K562 (cell line): ENCODE measurements at regions not wholly inside any gene's neighbourhood (a gene's known extent, or its start where the extent isn't known, plus 50 kb on each side); places are given as distances from the start of the nearest gene placed in this dataset.

ENCODE experiments used
- ATAC-seq: fragments of 200-7000 bp; cut with Tn5 transposase; 3 replicates; pipeline ENCODE4 v1.9.1; 2020; ENCODE audit warnings: moderate library complexity
- BruUV-seq: library from RNA; stranded (reverse); fragments of 400-500 nt; replicated peaks from 2 replicates; lab custom pipeline; 2021; lab: Mats Ljungman, UMichigan
- CTCF ChIA-PET: fragments of 300-600 bp; formaldehyde crosslinking; extraction: SDS; loops from one replicate; lab custom pipeline; 2021; ENCODE audit warnings: low intra/inter-chr PET ratio; lab: Yijun Ruan, JAX
- POLR2A ChIA-PET: fragments of 300-600, 350-650 bp; sonication (Branson Sonifier 250); formaldehyde crosslinking; extraction: SDS; loops from one replicate; lab custom pipeline; 2021; ENCODE audit warnings: antibody characterized with exemption, inconsistent platforms; lab: Yijun Ruan, JAX
- DNase-seq, 4 experiments: peaks; one replicate each; pipeline versions ENCODE4 v3.0.0 to v3.0.0-alpha.2; 2011 to 2018; ENCODE audit warnings: low spot score in 3 of 4, mixed read lengths in 3 of 4; ENCODE audit errors: extremely low read depth in 1 of 4
- FAIRE-seq: peaks from 2 replicates; lab custom pipeline; 2011; peaks lifted over from hg19 to GRCh38; lab: Jason Lieb, UNC
- H2AFZ ChIP-seq: 2 replicates; pipeline ENCODE4 v1.6.0; 2011; ENCODE audit warnings: low read depth, low read length, control low read depth, inconsistent platforms
- H3K27ac ChIP-seq: fragments of 200-600 bp; 3 replicates; pipeline ENCODE4 v1.8.0; 2011; ENCODE audit warnings: low read depth, mild to moderate bottlenecking, control low read depth, inconsistent platforms, low read length, moderate library complexity, mixed read lengths; ENCODE audit errors: extremely low read depth
- H3K27me3 ChIP-seq, 2 experiments: fragments of 300-600 bp in 1 of 2; 2 replicates in 1 of 2; 3 replicates in 1 of 2; pipeline versions ENCODE4 v1.6.0 to v1.8.0; 2011; ENCODE audit warnings: inconsistent platforms in 2 of 2, low read length in 2 of 2, mild to moderate bottlenecking in 1 of 2, mixed read lengths in 1 of 2, moderate library complexity in 1 of 2; ENCODE audit not compliant: control insufficient read depth in 2 of 2, insufficient read depth in 2 of 2
- H3K36me3 ChIP-seq: fragments of 300-600 bp; 3 replicates; pipeline ENCODE4 v1.8.0; 2011; ENCODE audit warnings: mild to moderate bottlenecking, low read length, inconsistent platforms; ENCODE audit not compliant: control insufficient read depth, insufficient read depth
- H3K4me1 ChIP-seq, 2 experiments: fragments of 200-600 bp in 1 of 2; replicated peaks in 1 of 2; 2 replicates in 1 of 2; 3 replicates in 1 of 2; pipeline versions ENCODE4 v1.5.1 to v1.8.0; 2011; ENCODE audit warnings: inconsistent platforms in 2 of 2, low read length in 2 of 2, mild to moderate bottlenecking in 1 of 2, mixed read lengths in 1 of 2, moderate library complexity in 1 of 2; ENCODE audit not compliant: control insufficient read depth in 2 of 2, insufficient read depth in 2 of 2
- H3K4me2 ChIP-seq: 2 replicates; pipeline ENCODE4 v1.6.1; 2011; ENCODE audit warnings: low read length, control low read depth, inconsistent platforms, mixed read lengths; ENCODE audit not compliant: insufficient read depth
- H3K4me3 ChIP-seq: fragments of 200-600 bp; sonication (generic), shearing (Covaris generic); 2 replicates; pipeline ENCODE4 v1.5.1; 2016; ENCODE audit warnings: control low read depth, inconsistent platforms
- H3K79me2 ChIP-seq: fragments of 200-600 bp; 3 replicates; pipeline ENCODE4 v1.8.0; 2011; ENCODE audit warnings: low read length, inconsistent platforms; ENCODE audit not compliant: control insufficient read depth, insufficient read depth
- H3K9ac ChIP-seq, 2 experiments: 2 replicates each; pipeline versions ENCODE4 v1.6.0 to v1.6.1; 2011; ENCODE audit warnings: low read depth in 2 of 2, low read length in 2 of 2, control low read depth in 1 of 2, inconsistent platforms in 1 of 2, mild to moderate bottlenecking in 1 of 2, mixed read lengths in 1 of 2; ENCODE audit not compliant: insufficient read depth in 1 of 2
- H3K9me1 ChIP-seq: one replicate; pipeline ENCODE4 v1.6.0; 2011; ENCODE audit warnings: inconsistent platforms, mild to moderate bottlenecking, low read length, moderate library complexity; ENCODE audit not compliant: control insufficient read depth, insufficient read depth
- H3K9me3 ChIP-seq: replicated peaks from 2 replicates; pipeline ENCODE4 v1.5.1; 2011; ENCODE audit warnings: low read depth, low read length, inconsistent platforms; ENCODE audit not compliant: control insufficient read depth, insufficient read depth
- H4K20me1 ChIP-seq: replicated peaks from 2 replicates; pipeline ENCODE4 v1.6.1; 2011; ENCODE audit warnings: low read length, inconsistent platforms, mixed read lengths; ENCODE audit not compliant: control insufficient read depth, insufficient read depth
- ARID1B ChIP-seq: fragments of 450-650 bp; IDR thresholded peaks from 2 replicates; pipeline ENCODE4 v1.6.1; 2016; ENCODE audit warnings: antibody characterized with exemption, mild to moderate bottlenecking, inconsistent platforms
- HLTF ChIP-seq: fragments of 450-650 bp; IDR thresholded peaks from 2 replicates; pipeline ENCODE4 v1.6.1; 2016
- MEIS2 ChIP-seq: fragments of 450-650 bp; IDR thresholded peaks from 2 replicates; pipeline ENCODE4 v1.6.1; 2014; ENCODE audit warnings: mild to moderate bottlenecking; ENCODE audit not compliant: partially characterized antibody
- MTA1 ChIP-seq: fragments of 450-650 bp; IDR thresholded peaks from 2 replicates; pipeline ENCODE4 v1.6.1; 2017; ENCODE audit warnings: borderline replicate concordance
- NCOA1 ChIP-seq: fragments of 450-650 bp; IDR thresholded peaks from 2 replicates; pipeline ENCODE4 v1.6.1; 2016; ENCODE audit warnings: low read depth
- TFAM ChIP-seq: fragments of 250-450 bp; sonication (Bioruptor Pico); conservative IDR thresholded peaks from 2 replicates; pipeline ENCODE4 v1.5.0; 2021; ENCODE audit warnings: mild to moderate bottlenecking, moderate library complexity
- THRAP3 ChIP-seq: fragments of 450-650 bp; IDR thresholded peaks from 2 replicates; pipeline ENCODE4 v1.6.1; 2016; ENCODE audit warnings: mild to moderate bottlenecking, inconsistent platforms, borderline replicate concordance
- ZNF76 ChIP-seq: fragments of 250-450 bp; sonication (Bioruptor Pico); IDR thresholded peaks from 2 replicates; pipeline ENCODE4 v1.4.0; 2020; ENCODE audit warnings: mild to moderate bottlenecking, moderate library complexity, borderline replicate concordance
- ZSCAN29 ChIP-seq: fragments of 450-650 bp; IDR thresholded peaks from 2 replicates; pipeline ENCODE4 v1.6.1; 2017
- WGBS: fragments of 100-300 bp; shearing (Covaris generic); methylation state at CpG from one replicate; pipeline ENCODE4 v1.1.6; 2016; ENCODE audit warnings: low coverage, mixed read lengths; ENCODE audit not compliant: insufficient coverage; ENCODE audit errors: missing lambda C conversion rate; 5-methylcytosine and 5-hydroxymethylcytosine counted together
- in situ Hi-C: fragments of 300-500 bp; cut with MboI; formaldehyde crosslinking; loops from 4 replicates; pipeline ENCODE4 v1.15.0; 2018; ENCODE audit warnings: inconsistent platforms, mixed read lengths
- intact Hi-C: fragments of 100-400 bp; cut with micrococcal nuclease; formaldehyde crosslinking; loops from 2 replicates; pipeline ENCODE4 v1.14.2; 2022
- TF ChIP-seq, protein P1 (sequence below), 2 experiments: IDR thresholded peaks in 1 of 2; conservative IDR thresholded peaks in 1 of 2; 2 replicates each; pipeline ENCODE4 v1.6.1; 2016; ENCODE audit warnings: low read depth in 2 of 2, mild to moderate bottlenecking in 1 of 2, missing compliant biosample characterization in 1 of 2, missing genetic modification characterization in 1 of 2, moderate library complexity in 1 of 2
- TF ChIP-seq, protein P2 (sequence below): IDR thresholded peaks from 2 replicates; pipeline ENCODE4 v1.6.1; 2016; ENCODE audit warnings: missing genetic modification characterization, missing compliant biosample characterization
- TF ChIP-seq, protein P3 (sequence below): fragments of 450-650 bp; IDR thresholded peaks from 2 replicates; pipeline ENCODE4 v1.6.1; 2016
- TF ChIP-seq, protein P4 (sequence below), 2 experiments: fragments of 450-650 bp in 1 of 2; IDR thresholded peaks; 2 replicates each; pipeline ENCODE4 v1.6.1; 2011 to 2017; ENCODE audit warnings: low read depth in 2 of 2, antibody characterized with exemption in 1 of 2, borderline replicate concordance in 1 of 2, low read length in 1 of 2, mild to moderate bottlenecking in 1 of 2, mixed read lengths in 1 of 2; ENCODE audit not compliant: control insufficient read depth in 1 of 2

DNA sequence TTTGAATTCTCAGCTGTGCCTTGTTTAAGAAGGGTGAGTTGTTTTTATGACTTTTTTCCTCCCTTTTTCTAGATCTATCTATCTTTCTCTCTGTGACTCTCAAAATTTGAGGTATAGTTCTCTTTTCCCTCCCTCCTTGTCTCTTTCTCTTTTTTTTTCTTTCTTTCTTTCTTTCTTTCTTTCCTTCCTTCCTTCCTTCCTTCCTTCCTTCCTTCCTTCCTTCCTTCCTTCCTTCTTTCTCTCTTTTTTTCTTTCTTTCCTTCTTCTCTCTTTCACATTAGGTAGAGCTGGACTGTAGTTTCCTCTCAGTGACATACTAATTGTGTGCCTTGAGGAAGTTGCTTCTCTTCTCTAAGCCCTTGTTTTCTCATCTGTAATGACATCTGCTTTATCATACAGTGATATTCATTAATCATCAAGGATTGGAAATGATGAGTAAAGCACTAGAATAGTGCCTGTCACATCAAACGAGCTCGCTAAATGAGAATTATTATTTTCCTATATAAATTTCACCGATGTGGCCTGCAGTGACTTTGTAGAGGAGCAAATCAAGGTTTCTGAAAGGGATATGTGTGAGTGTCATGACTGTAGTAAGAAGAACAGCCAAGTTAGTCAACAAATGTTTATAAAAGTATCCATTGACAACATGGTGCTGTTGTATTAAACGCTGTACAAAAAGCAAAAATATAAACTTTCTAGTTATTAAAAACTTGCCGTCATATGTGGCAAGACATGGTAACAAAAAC, 78.9 kb upstream of the SLC38A2 start:
- Histone ChIP-seq H3K27ac (no peak overlapping the region), H3K79me2 (no peaks in the 10 kb centered on the region), H4K20me1 (no peaks in the 10 kb centered on the region), H3K9me1 (no peaks in the 10 kb centered on the region), H2AFZ (no peak overlapping the region), H3K9me3 (no peaks in the 10 kb centered on the region), H3K4me1 (peaks cover 10 to 55% of the 10 kb centered on the region in 2 experiments), H3K27me3 (no peaks in the 10 kb centered on the region), H3K4me2 (no peak overlapping the region), H3K4me3 (no peak overlapping the region), H3K36me3 (no peaks in the 10 kb centered on the region), H3K9ac (no peak overlapping the region)
- 31% methylated on average over 5 of the region's 5 CpGs for WGBS
- no peak for ATAC-seq
- ChIA-PET CTCF (no interaction called here), POLR2A (no interaction called here)
- no TSS peak for BruUV-seq
- intact Hi-C loops (loop anchor here (5.0 kb wide), 1 partner anchor 79 kb away; the partner anchor contains the start of gene SLC38A2), in situ Hi-C loops (no loop called here)
- no peak for FAIRE-seq
- no peak for DNase-seq
- TF ChIP-seq NCOA1 (no peak), THRAP3 (peak; percentile 48; the same call in 1 of the 2 replicates), HLTF (0 out of 2 replicates have a peak, but pooled peaks have one; percentile 32), TFAM (CRISPR knock-in tag) (no peak), MTA1 (peak; percentile 49; the same call in 1 of the 2 replicates), ZNF76 (CRISPR knock-in tag) (no peak), ZSCAN29 (no peak), MEIS2 (peak; percentile 76), ARID1B (0 out of 2 replicates have a peak, but pooled peaks have one; percentile 13)
- TF ChIP-seq, protein P1, sequence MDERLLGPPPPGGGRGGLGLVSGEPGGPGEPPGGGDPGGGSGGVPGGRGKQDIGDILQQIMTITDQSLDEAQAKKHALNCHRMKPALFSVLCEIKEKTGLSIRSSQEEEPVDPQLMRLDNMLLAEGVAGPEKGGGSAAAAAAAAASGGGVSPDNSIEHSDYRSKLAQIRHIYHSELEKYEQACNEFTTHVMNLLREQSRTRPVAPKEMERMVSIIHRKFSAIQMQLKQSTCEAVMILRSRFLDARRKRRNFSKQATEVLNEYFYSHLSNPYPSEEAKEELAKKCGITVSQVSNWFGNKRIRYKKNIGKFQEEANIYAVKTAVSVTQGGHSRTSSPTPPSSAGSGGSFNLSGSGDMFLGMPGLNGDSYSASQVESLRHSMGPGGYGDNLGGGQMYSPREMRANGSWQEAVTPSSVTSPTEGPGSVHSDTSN (CRISPR knock-in tag; IDR thresholded peaks at IDR 0.05; ENCODE audit: low read depth): no peak
- TF ChIP-seq, protein P1 (tag; conservative IDR thresholded peaks at IDR 0.05; ENCODE audit: low read depth): peak; percentile 58
- TF ChIP-seq, protein P2, sequence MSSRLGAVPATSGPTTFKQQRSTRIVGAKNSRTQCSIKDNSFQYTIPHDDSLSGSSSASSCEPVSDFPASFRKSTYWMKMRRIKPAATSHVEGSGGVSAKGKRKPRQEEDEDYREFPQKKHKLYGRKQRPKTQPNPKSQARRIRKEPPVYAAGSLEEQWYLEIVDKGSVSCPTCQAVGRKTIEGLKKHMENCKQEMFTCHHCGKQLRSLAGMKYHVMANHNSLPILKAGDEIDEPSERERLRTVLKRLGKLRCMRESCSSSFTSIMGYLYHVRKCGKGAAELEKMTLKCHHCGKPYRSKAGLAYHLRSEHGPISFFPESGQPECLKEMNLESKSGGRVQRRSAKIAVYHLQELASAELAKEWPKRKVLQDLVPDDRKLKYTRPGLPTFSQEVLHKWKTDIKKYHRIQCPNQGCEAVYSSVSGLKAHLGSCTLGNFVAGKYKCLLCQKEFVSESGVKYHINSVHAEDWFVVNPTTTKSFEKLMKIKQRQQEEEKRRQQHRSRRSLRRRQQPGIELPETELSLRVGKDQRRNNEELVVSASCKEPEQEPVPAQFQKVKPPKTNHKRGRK (tag): peak; percentile 96
- TF ChIP-seq, protein P3, sequence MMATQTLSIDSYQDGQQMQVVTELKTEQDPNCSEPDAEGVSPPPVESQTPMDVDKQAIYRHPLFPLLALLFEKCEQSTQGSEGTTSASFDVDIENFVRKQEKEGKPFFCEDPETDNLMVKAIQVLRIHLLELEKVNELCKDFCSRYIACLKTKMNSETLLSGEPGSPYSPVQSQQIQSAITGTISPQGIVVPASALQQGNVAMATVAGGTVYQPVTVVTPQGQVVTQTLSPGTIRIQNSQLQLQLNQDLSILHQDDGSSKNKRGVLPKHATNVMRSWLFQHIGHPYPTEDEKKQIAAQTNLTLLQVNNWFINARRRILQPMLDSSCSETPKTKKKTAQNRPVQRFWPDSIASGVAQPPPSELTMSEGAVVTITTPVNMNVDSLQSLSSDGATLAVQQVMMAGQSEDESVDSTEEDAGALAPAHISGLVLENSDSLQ: peak; percentile 27; the same call in 1 of the 2 replicates
- TF ChIP-seq, protein P4, sequence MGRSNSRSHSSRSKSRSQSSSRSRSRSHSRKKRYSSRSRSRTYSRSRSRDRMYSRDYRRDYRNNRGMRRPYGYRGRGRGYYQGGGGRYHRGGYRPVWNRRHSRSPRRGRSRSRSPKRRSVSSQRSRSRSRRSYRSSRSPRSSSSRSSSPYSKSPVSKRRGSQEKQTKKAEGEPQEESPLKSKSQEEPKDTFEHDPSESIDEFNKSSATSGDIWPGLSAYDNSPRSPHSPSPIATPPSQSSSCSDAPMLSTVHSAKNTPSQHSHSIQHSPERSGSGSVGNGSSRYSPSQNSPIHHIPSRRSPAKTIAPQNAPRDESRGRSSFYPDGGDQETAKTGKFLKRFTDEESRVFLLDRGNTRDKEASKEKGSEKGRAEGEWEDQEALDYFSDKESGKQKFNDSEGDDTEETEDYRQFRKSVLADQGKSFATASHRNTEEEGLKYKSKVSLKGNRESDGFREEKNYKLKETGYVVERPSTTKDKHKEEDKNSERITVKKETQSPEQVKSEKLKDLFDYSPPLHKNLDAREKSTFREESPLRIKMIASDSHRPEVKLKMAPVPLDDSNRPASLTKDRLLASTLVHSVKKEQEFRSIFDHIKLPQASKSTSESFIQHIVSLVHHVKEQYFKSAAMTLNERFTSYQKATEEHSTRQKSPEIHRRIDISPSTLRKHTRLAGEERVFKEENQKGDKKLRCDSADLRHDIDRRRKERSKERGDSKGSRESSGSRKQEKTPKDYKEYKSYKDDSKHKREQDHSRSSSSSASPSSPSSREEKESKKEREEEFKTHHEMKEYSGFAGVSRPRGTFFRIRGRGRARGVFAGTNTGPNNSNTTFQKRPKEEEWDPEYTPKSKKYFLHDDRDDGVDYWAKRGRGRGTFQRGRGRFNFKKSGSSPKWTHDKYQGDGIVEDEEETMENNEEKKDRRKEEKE (IDR thresholded peaks at IDR 0.05; ENCODE audit: borderline replicate concordance in 1 of 2, control insufficient read depth in 1 of 2, low read depth in 2 of 2, low read length in 1 of 2): no peak
